Lower lobe of right lung (tissue), 2 donors: ENCODE measurements at regions not wholly inside any gene's neighbourhood (a gene's known extent, or its start where the extent isn't known, plus 50 kb on each side); places are given as distances from the start of the nearest gene placed in this dataset.

Experiments
- ATAC-seq, 2 donors: fragments of 200-7000 bp; cut with Tn5 transposase; one replicate each; pipeline ENCODE4 v1.9.1; 2020 to 2022; ENCODE audit warnings: mild to moderate bottlenecking in 2 of 2, moderate library complexity in 2 of 2
- DNase-seq: peaks from one replicate; pipeline ENCODE4 v3.0.0-alpha.2; 2020
- H3K27ac ChIP-seq: fragments of 200-600 bp; one replicate; pipeline ENCODE4 v1.8.0; 2022
- H3K27me3 ChIP-seq: fragments of 200-600 bp; one replicate; pipeline ENCODE4 v1.8.0; 2022; ENCODE audit warnings: low read depth
- H3K36me3 ChIP-seq: fragments of 200-600 bp; one replicate; pipeline ENCODE4 v1.8.0; 2022; ENCODE audit warnings: mild to moderate bottlenecking
- H3K4me1 ChIP-seq: fragments of 200-600 bp; one replicate; pipeline ENCODE4 v1.8.0; 2022
- H3K4me3 ChIP-seq: fragments of 200-600 bp; one replicate; pipeline ENCODE4 v1.8.0; 2022; ENCODE audit warnings: mild to moderate bottlenecking
- H3K9me3 ChIP-seq: fragments of 200-600 bp; one replicate; pipeline ENCODE4 v1.8.0; 2022
- CTCF ChIP-seq: fragments of 200-600 bp; IDR thresholded peaks from one replicate; pipeline ENCODE4 v1.8.0; 2022; ENCODE audit warnings: antibody characterized with exemption, mild to moderate bottlenecking
- intact Hi-C: fragments of 100-400 bp; cut with DNase I; formaldehyde crosslinking; loops from one replicate; pipeline ENCODE4 v1.11.0; 2022
- donor health status: DM: no; HTN: yes; CAD: no; lungs with severe emphysema.

GRCh38 chr13:22194106-22194805 is 523.4 kb downstream of the FGF9 start:
- DNase-seq = no peak
- TF ChIP-seq CTCF = no peak
- Histone ChIP-seq H3K27ac (no peak overlapping the region), H3K4me1 (no peaks in the 10 kb centered on the region), H3K4me3 (no peak overlapping the region), H3K36me3 (no peaks in the 10 kb centered on the region), H3K9me3 (no peaks in the 10 kb centered on the region), H3K27me3 (no peaks in the 10 kb centered on the region)
- ATAC-seq = no peak
- intact Hi-C loops = no loop called here

GRCh38 chr13:22195726-22196125 is 524.9 kb downstream of the FGF9 start:
- Histone ChIP-seq H3K27ac (no peak overlapping the region), H3K4me3 (no peak overlapping the region), H3K9me3 (no peaks in the 10 kb centered on the region), H3K4me1 (no peaks in the 10 kb centered on the region), H3K27me3 (no peaks in the 10 kb centered on the region), H3K36me3 (no peaks in the 10 kb centered on the region)
- intact Hi-C loops = no loop called here
- no peak for TF ChIP-seq CTCF
- ATAC-seq (no peak), DNase-seq (no peak)

GRCh38 chr13:22196777-22197176 is 525.9 kb downstream of the FGF9 start:
- intact Hi-C loops = no loop called here

GRCh38 chr13:22198001-22198400 is 527.1 kb downstream of the FGF9 start:
- Histone ChIP-seq H3K36me3 (no peaks in the 10 kb centered on the region), H3K4me3 (no peak overlapping the region), H3K9me3 (no peaks in the 10 kb centered on the region), H3K27ac (no peak overlapping the region), H3K27me3 (no peaks in the 10 kb centered on the region), H3K4me1 (no peaks in the 10 kb centered on the region)
- TF ChIP-seq CTCF = no peak
- ATAC-seq (no peak), DNase-seq (no peak)
- intact Hi-C loops = no loop called here

More at GRCh38 chr13:22196777-22197176, 525.9 kb downstream of the FGF9 start:
- Histone ChIP-seq H3K4me3 (no peak overlapping the region), H3K36me3 (no peaks in the 10 kb centered on the region), H3K27me3 (no peaks in the 10 kb centered on the region), H3K27ac (no peak overlapping the region), H3K9me3 (no peaks in the 10 kb centered on the region), H3K4me1 (no peaks in the 10 kb centered on the region)
- no peak for TF ChIP-seq CTCF
- ATAC-seq = no peak
- no peak for DNase-seq

- H3K27ac ChIP-seq = no peak overlapping the region
- no peaks in the 10 kb centered on the region for H3K27me3 ChIP-seq
- no peaks in the 10 kb centered on the region for H3K4me1 ChIP-seq
- no peaks in the 10 kb centered on the region for H3K36me3 ChIP-seq
- no peak overlapping the region for H3K4me3 ChIP-seq
- no peak for ATAC-seq
- no peaks in the 10 kb centered on the region for H3K9me3 ChIP-seq
- DNase-seq = no peak
- intact Hi-C loops = no loop called here
- TF ChIP-seq CTCF = no peak
Observed at GRCh38 chr13:22198641-22199217, 527.9 kb downstream of the FGF9 start.
